ENCODE measurements at regions not wholly inside any gene's neighbourhood (a gene's known extent, or its start where the extent isn't known, plus 50 kb on each side); places are given as distances from the start of the nearest gene placed in this dataset.

DNA sequence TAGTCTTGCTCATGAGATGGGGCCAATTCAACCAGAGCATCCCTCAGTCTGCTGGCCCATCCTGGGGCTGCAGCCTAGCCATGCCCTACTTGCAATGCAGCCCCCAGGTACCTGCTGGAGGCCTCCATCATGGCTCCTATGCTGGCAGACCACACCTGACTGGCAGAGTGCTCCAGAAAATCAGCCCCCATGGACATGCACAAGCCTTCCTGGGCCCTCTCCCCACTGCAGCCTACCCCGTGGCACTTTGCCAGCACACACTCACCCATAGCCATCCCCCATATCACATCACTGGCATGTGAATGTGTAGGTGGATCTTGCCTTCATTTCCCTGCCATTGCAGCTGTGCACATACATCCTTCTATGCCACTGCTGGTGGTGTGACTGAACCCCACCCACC, 381.8 kb downstream of the UBE2NL start:
- TF ChIP-seq POLR2A (IDR thresholded peaks at IDR 0.05; ENCODE audit: low read length): no peak
- TF ChIP-seq GATA1 (IDR thresholded peaks at IDR 0.05; ENCODE audit: low read depth, low read length): no peak
